HepG2 (cell line): ENCODE measurements at regions not wholly inside any gene's neighbourhood (a gene's known extent, or its start where the extent isn't known, plus 50 kb on each side); places are given as distances from the start of the nearest gene placed in this dataset.

ENCODE experiments used
- ATAC-seq: fragments of 200-7000 bp; cut with Tn5 transposase; 3 replicates; pipeline ENCODE4 v1.9.1; 2020; ENCODE audit warnings: mild to moderate bottlenecking, moderate library complexity
- BruUV-seq: library from RNA; stranded (reverse); fragments of 400-500 nt; replicated peaks from 2 replicates; lab custom pipeline; 2021; lab: Mats Ljungman, UMichigan
- CTCF ChIA-PET: fragments of 300-600 bp; formaldehyde crosslinking; extraction: SDS; loops from one replicate; lab custom pipeline; 2021; ENCODE audit warnings: low total read pairs, inconsistent platforms, low intra/inter-chr PET ratio; lab: Yijun Ruan, JAX
- POLR2A ChIA-PET: fragments of 350-600 bp; sonication (Branson Sonifier 250); formaldehyde crosslinking; loops from one replicate; lab custom pipeline; 2020; ENCODE audit warnings: antibody characterized with exemption, inconsistent platforms; lab: Yijun Ruan, JAX
- DNase-seq: peaks from one replicate; pipeline ENCODE4 v3.0.0-alpha.2; 2015; ENCODE audit warnings: low spot score
- FAIRE-seq: peaks from 3 replicates; lab custom pipeline; 2011; peaks lifted over from hg19 to GRCh38; lab: Jason Lieb, UNC
- H2AFZ ChIP-seq: one replicate; pipeline ENCODE4 v1.6.1; 2011; ENCODE audit warnings: low read length, inconsistent platforms
- H3K27ac ChIP-seq: fragments of 300-600 bp; 3 replicates; pipeline ENCODE4 v1.8.0; 2011; ENCODE audit warnings: mixed run types, mild to moderate bottlenecking, mixed read lengths, low read length, inconsistent platforms; ENCODE audit not compliant: insufficient read depth; ENCODE audit errors: extremely low read length
- H3K27me3 ChIP-seq, 2 experiments: fragments of 200-600 bp in 1 of 2; 2 replicates in 1 of 2; 3 replicates in 1 of 2; pipeline versions ENCODE4 v1.6.0 to v1.8.0; 2011; ENCODE audit warnings: low read length in 2 of 2, mild to moderate bottlenecking in 2 of 2, moderate library complexity in 2 of 2, inconsistent platforms in 1 of 2; ENCODE audit not compliant: insufficient read depth in 2 of 2, control insufficient read depth in 1 of 2
- H3K36me3 ChIP-seq, 2 experiments: fragments of 200-600 bp in 1 of 2; replicated peaks in 1 of 2; 2 replicates in 1 of 2; 3 replicates in 1 of 2; pipeline versions ENCODE4 v1.5.1 to v1.8.0; 2011; ENCODE audit warnings: low read length in 2 of 2, inconsistent platforms in 1 of 2; ENCODE audit not compliant: insufficient read depth in 2 of 2, control insufficient read depth in 1 of 2
- H3K4me1 ChIP-seq: 2 replicates; pipeline ENCODE4 v1.5.1; 2012; ENCODE audit warnings: low read length, inconsistent platforms; ENCODE audit not compliant: insufficient read depth
- H3K4me2 ChIP-seq: 2 replicates; pipeline ENCODE4 v1.6.0; 2011; ENCODE audit warnings: low read depth, low read length, inconsistent platforms
- H3K4me3 ChIP-seq, 3 experiments: fragments of 200-600 bp in 1 of 3; sonication (generic), shearing (Covaris generic) in 1 of 3; replicated peaks in 1 of 3; 2 replicates each; pipeline ENCODE4 v1.5.1; 2011 to 2016; ENCODE audit warnings: low read length in 3 of 3, inconsistent platforms in 2 of 3, low read depth in 2 of 3, mild to moderate bottlenecking in 2 of 3, control low read depth in 1 of 3, mixed read lengths in 1 of 3; ENCODE audit not compliant: insufficient read depth in 1 of 3
- H3K79me2 ChIP-seq: one replicate; pipeline ENCODE4 v1.6.1; 2011; ENCODE audit warnings: low read length, inconsistent platforms; ENCODE audit not compliant: insufficient read depth
- H3K9ac ChIP-seq: 2 replicates; pipeline ENCODE4 v1.6.0; 2011; ENCODE audit warnings: mild to moderate bottlenecking, low read depth, low read length, inconsistent platforms; ENCODE audit not compliant: insufficient read depth
- H3K9me3 ChIP-seq: 2 replicates; pipeline ENCODE4 v1.5.1; 2012; ENCODE audit warnings: mild to moderate bottlenecking, low read length
- H4K20me1 ChIP-seq: 2 replicates; pipeline ENCODE4 v1.6.0; 2011; ENCODE audit warnings: inconsistent platforms, mild to moderate bottlenecking, low read length, moderate library complexity; ENCODE audit not compliant: insufficient read depth
- BORCS8-MEF2B ChIP-seq: sonication (generic); formaldehyde crosslinking; IDR thresholded peaks from 2 replicates; pipeline ENCODE4 v1.8.0; 2022; ENCODE audit warnings: mild to moderate bottlenecking, missing genetic modification reagents
- GLI4 ChIP-seq: sonication (generic); formaldehyde crosslinking; IDR thresholded peaks from 2 replicates; pipeline ENCODE4 v1.5.1; 2020; ENCODE audit warnings: missing genetic modification reagents, mild to moderate bottlenecking, moderate library complexity, borderline replicate concordance
- MATR3 ChIP-seq: sonication (generic); formaldehyde crosslinking; IDR thresholded peaks from 2 replicates; pipeline ENCODE4 v1.4.0; 2020; ENCODE audit warnings: missing genetic modification reagents
- NFIB ChIP-seq: sonication (generic); formaldehyde crosslinking; IDR thresholded peaks from 2 replicates; pipeline ENCODE4 v1.9.0; 2021; ENCODE audit warnings: missing genetic modification reagents, mild to moderate bottlenecking, borderline replicate concordance
- PPARG ChIP-seq: conservative IDR thresholded peaks from 2 replicates; pipeline ENCODE4 v1.6.1; 2016; ENCODE audit warnings: missing biosample characterization, missing genetic modification reagents
- SPEN ChIP-seq: sonication (generic); formaldehyde crosslinking; IDR thresholded peaks from 2 replicates; pipeline ENCODE4 v1.5.1; 2020; ENCODE audit warnings: low read depth, mild to moderate bottlenecking, missing genetic modification reagents
- WGBS: methylation state at CpG from one replicate; pipeline ENCODE4 v1.1.6; 2017; ENCODE audit warnings: low lambda C conversion rate; 5-methylcytosine and 5-hydroxymethylcytosine counted together
- in situ Hi-C: cut with HindIII; loops from 2 replicates; pipeline ENCODE4 v1.10.0; 2017; ENCODE audit warnings: low pct_unique_long_range_greater_than_20kb; ENCODE audit not compliant: extremely low pct_ligation_motif_present
- intact Hi-C: fragments of 100-400 bp; cut with micrococcal nuclease; formaldehyde crosslinking; loops from one replicate; pipeline ENCODE4 v1.10.0; 2022; ENCODE audit not compliant: unreplicated experiment
- TF ChIP-seq, protein P1 (sequence below): sonication (generic); formaldehyde crosslinking; IDR thresholded peaks from 2 replicates; pipeline ENCODE4 v1.8.0; 2022; ENCODE audit warnings: low read depth, missing genetic modification reagents
- TF ChIP-seq, protein P2 (sequence below): sonication (generic); formaldehyde crosslinking; IDR thresholded peaks from 2 replicates; pipeline ENCODE4 v1.8.0; 2022; ENCODE audit warnings: mild to moderate bottlenecking, missing genetic modification reagents, moderate library complexity
- TF ChIP-seq, protein P3 (sequence below): sonication (generic); formaldehyde crosslinking; IDR thresholded peaks from 2 replicates; pipeline ENCODE4 v1.4.0; 2020; ENCODE audit warnings: missing genetic modification reagents, borderline replicate concordance
- TF ChIP-seq, protein P4 (sequence below): sonication (generic); formaldehyde crosslinking; IDR thresholded peaks from 2 replicates; pipeline ENCODE4 v1.5.1; 2020; ENCODE audit warnings: missing genetic modification reagents, mild to moderate bottlenecking, borderline replicate concordance
- TF ChIP-seq, protein P5 (sequence below): IDR thresholded peaks from 2 replicates; pipeline ENCODE4 v1.6.1; 2016; ENCODE audit warnings: low read depth

DNA sequence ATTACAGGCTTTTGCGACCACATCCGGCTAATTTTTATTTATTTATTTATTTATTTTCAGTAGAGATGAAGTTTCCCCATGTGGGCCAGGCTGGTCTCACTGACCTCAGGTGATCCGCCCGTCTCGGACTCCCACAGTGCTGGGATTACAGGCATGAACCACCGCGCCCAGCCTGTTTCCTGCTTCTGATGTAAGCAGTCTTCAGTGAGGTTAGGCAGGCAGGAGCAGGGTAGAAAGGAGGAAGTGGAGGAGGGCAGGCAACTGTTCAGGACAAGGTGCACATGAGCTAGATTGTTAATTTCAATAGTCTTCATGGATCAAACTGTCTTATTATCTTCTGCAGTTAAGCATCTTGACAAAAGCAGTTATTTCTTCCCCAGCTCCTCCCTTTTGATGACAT lies 605.0 kb downstream of the CCSER2 start:
- H3K9ac ChIP-seq: no peak overlapping the region
- no peak for FAIRE-seq
- ChIA-PET POLR2A (no interaction called here), CTCF (no interaction called here)
- no peak for ATAC-seq
- intact Hi-C loops (no loop called here), in situ Hi-C loops (no loop called here)
- BruUV-seq: no TSS peak
- no peaks in the 10 kb centered on the region for H3K36me3 ChIP-seq
- DNase-seq: no peak
- no peak overlapping the region for H3K4me3 ChIP-seq
- H3K4me2 ChIP-seq: no peak overlapping the region
- no peak overlapping the region for H3K27ac ChIP-seq
- no peaks in the 10 kb centered on the region for H3K27me3 ChIP-seq
- H3K4me1 ChIP-seq: no peaks in the 10 kb centered on the region
- 59% methylated on average over 7 of the region's 7 CpGs for WGBS
- H4K20me1 ChIP-seq: no peaks in the 10 kb centered on the region
- no peaks in the 10 kb centered on the region for H3K79me2 ChIP-seq
- TF ChIP-seq, protein P1, sequence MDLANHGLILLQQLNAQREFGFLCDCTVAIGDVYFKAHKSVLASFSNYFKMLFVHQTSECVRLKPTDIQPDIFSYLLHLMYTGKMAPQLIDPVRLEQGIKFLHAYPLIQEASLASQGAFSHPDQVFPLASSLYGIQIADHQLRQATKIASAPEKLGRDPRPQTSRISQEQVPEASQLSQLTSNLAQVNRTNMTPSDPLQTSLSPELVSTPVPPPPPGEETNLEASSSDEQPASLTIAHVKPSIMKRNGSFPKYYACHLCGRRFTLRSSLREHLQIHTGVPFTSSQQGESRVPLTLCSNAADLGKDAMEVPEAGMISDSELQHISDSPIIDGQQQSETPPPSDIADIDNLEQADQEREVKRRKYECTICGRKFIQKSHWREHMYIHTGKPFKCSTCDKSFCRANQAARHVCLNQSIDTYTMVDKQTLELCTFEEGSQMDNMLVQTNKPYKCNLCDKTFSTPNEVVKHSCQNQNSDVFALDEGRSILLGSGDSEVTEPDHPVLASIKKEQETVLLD: no peak
- H3K9me3 ChIP-seq: no peaks in the 10 kb centered on the region
- no peak overlapping the region for H2AFZ ChIP-seq

DNA sequence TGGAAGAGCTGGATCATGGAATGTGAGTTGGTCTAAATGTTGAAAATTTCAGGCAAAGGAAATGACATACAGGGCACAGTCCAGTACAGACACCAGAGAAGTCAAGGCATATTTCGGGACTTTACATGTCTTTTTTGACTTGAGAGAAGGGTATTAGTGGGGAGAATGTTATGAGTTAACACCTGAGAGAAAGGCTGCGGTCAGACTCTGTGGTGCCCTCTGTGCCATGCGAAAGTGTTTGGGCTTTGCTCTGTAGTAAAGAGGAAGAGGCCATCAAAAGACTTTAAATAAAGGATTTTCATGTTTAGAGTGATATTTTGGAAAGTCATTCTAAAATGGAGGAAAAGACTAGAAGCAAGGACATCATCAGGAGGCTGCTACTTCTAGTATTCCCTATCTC lies 607.4 kb downstream of the CCSER2 start:
- TF ChIP-seq, protein P2, sequence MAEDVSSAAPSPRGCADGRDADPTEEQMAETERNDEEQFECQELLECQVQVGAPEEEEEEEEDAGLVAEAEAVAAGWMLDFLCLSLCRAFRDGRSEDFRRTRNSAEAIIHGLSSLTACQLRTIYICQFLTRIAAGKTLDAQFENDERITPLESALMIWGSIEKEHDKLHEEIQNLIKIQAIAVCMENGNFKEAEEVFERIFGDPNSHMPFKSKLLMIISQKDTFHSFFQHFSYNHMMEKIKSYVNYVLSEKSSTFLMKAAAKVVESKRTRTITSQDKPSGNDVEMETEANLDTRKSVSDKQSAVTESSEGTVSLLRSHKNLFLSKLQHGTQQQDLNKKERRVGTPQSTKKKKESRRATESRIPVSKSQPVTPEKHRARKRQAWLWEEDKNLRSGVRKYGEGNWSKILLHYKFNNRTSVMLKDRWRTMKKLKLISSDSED (CRISPR knock-in tag): no peak
- TF ChIP-seq, protein P3, sequence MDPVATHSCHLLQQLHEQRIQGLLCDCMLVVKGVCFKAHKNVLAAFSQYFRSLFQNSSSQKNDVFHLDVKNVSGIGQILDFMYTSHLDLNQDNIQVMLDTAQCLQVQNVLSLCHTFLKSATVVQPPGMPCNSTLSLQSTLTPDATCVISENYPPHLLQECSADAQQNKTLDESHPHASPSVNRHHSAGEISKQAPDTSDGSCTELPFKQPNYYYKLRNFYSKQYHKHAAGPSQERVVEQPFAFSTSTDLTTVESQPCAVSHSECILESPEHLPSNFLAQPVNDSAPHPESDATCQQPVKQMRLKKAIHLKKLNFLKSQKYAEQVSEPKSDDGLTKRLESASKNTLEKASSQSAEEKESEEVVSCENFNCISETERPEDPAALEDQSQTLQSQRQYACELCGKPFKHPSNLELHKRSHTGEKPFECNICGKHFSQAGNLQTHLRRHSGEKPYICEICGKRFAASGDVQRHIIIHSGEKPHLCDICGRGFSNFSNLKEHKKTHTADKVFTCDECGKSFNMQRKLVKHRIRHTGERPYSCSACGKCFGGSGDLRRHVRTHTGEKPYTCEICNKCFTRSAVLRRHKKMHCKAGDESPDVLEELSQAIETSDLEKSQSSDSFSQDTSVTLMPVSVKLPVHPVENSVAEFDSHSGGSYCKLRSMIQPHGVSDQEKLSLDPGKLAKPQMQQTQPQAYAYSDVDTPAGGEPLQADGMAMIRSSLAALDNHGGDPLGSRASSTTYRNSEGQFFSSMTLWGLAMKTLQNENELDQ: no peak
- no peak for TF ChIP-seq NFIB (CRISPR knock-in tag)
- no peak for TF ChIP-seq MATR3
- TF ChIP-seq PPARG (CRISPR knock-in tag): no peak
- TF ChIP-seq BORCS8-MEF2B (CRISPR knock-in tag): no peak
- TF ChIP-seq, protein P4, sequence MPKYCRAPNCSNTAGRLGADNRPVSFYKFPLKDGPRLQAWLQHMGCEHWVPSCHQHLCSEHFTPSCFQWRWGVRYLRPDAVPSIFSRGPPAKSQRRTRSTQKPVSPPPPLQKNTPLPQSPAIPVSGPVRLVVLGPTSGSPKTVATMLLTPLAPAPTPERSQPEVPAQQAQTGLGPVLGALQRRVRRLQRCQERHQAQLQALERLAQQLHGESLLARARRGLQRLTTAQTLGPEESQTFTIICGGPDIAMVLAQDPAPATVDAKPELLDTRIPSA (CRISPR knock-in tag): no peak
- TF ChIP-seq, protein P5, sequence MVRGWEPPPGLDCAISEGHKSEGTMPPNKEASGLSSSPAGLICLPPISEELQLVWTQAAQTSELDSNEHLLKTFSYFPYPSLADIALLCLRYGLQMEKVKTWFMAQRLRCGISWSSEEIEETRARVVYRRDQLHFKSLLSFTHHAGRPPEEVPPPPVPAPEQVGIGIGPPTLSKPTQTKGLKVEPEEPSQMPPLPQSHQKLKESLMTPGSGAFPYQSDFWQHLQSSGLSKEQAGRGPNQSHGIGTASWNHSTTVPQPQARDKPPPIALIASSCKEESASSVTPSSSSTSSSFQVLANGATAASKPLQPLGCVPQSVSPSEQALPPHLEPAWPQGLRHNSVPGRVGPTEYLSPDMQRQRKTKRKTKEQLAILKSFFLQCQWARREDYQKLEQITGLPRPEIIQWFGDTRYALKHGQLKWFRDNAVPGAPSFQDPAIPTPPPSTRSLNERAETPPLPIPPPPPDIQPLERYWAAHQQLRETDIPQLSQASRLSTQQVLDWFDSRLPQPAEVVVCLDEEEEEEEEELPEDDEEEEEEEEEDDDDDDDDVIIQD (CRISPR knock-in tag): no peak
- no peak for TF ChIP-seq SPEN (CRISPR knock-in tag)
- no peak for TF ChIP-seq GLI4 (CRISPR knock-in tag)
- Histone ChIP-seq H3K4me1 (no peaks in the 10 kb centered on the region), H3K4me2 (no peak overlapping the region), H2AFZ (no peak overlapping the region), H3K9ac (no peak overlapping the region), H3K4me3 (no peak overlapping the region), H3K36me3 (no peaks in the 10 kb centered on the region), H3K9me3 (no peaks in the 10 kb centered on the region), H3K27ac (no peak overlapping the region), H4K20me1 (no peaks in the 10 kb centered on the region), H3K79me2 (no peaks in the 10 kb centered on the region), H3K27me3 (no peaks in the 10 kb centered on the region)
- POLR2A ChIA-PET: no interaction called here
- CTCF ChIA-PET: no interaction called here
- intact Hi-C loops: no loop called here
- BruUV-seq: no TSS peak
- FAIRE-seq (no peak), DNase-seq (no peak), ATAC-seq (no peak)
- in situ Hi-C loops: no loop called here
- WGBS: 1% methylated on average over 3 of the region's 3 CpGs
